RKO (cell line): ENCODE measurements at regions not wholly inside any gene's neighbourhood (a gene's known extent, or its start where the extent isn't known, plus 50 kb on each side); places are given as distances from the start of the nearest gene placed in this dataset.

Source experiments
- DNase-seq: peaks from one replicate; pipeline ENCODE4 v3.0.0-alpha.2; 2016; ENCODE audit warnings: low spot score

DNA sequence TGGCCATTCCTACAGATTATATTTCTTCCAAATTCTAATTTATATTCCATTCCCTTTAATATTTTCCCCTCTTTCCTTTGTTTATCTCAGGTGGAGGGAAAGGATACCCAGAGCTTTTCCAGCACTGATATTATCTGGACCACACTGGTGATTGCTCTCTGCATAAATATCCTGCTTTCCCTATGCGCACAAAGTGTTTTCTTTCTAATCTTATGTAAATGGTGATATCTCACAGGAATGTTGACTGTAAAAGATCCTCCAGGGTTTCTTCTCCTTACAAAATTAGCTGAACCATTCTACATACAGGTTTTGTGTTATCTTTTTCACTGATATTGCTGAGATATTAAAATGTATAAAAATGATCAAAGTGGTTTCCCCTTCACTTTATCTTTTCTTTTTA lies 59.1 kb upstream of the GALNT13 start:
- DNase-seq = no peak

DNA sequence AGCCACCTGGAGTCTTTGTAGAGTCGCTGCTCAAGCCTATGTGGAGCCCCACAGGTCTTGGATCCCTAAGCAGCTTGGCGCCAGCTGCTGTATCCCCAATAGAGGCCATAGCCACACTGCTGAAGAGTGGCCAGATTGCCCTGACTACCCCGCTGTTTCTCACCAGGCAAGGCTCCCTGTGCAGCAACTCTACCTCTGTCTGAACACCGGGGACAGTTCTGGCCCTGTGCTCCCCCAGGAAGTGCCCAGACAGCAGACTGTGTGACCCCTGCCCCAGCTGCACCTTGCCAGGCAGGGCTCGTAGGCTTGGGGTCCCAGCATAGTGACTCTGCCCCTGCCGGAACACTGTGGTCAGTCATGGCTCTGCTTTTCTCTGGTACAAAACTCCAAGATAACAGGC lies 53.5 kb upstream of the GALNT13 start:
- DNase-seq = no peak

GRCh38 chr2:153819074-153819473 lies 52.6 kb upstream of the GALNT13 start:
- DNase-seq = no peak

- DNase-seq = peak; percentile 12
These were observed 52.2 kb upstream of the GALNT13 start for GRCh38 chr2:153819501-153819900.
